HG02798 (cell line): ENCODE measurements at regions not wholly inside any gene's neighbourhood (a gene's known extent, or its start where the extent isn't known, plus 50 kb on each side); places are given as distances from the start of the nearest gene placed in this dataset.

Experiments used
- ATAC-seq: cut with Tn5 transposase; IDR thresholded peaks from one replicate; pipeline ENCODE4 v1.9.1; 2021; ENCODE audit warnings: mild to moderate bottlenecking; ENCODE audit not compliant: unreplicated experiment, poor library complexity

GRCh38 chr17:71655542-71655941, 465.3 kb upstream of the SOX9 start:
- no peak for ATAC-seq

- ATAC-seq, result no peak
Observed at GRCh38 chr17:71656964-71657858, 463.6 kb upstream of the SOX9 start.

GRCh38 chr17:71658996-71659395, 461.8 kb upstream of the SOX9 start:
- ATAC-seq, result no peak

GRCh38 chr17:71664861-71665260, 456.0 kb upstream of the SOX9 start:
- no peak for ATAC-seq

GRCh38 chr17:71666047-71666446, 454.8 kb upstream of the SOX9 start:
- no peak for ATAC-seq

- ATAC-seq, result no peak
Observed at GRCh38 chr17:71667661-71668060, 453.2 kb upstream of the SOX9 start.

- ATAC-seq, result no peak
Observed at GRCh38 chr17:71668807-71669206, 452.0 kb upstream of the SOX9 start.

- ATAC-seq, result no peak
Observed at GRCh38 chr17:71677439-71677838, 443.4 kb upstream of the SOX9 start.

- no peak for ATAC-seq
Observed at GRCh38 chr17:71679832-71680231, 441.0 kb upstream of the SOX9 start.

GRCh38 chr17:71681427-71682173, 439.2 kb upstream of the SOX9 start:
- ATAC-seq, result no peak

GRCh38 chr17:71682174-71682494, 438.7 kb upstream of the SOX9 start:
- no peak for ATAC-seq

GRCh38 chr17:71689782-71690181, 431.0 kb upstream of the SOX9 start:
- no peak for ATAC-seq

- ATAC-seq, result no peak
Observed at GRCh38 chr17:71699907-71700306, 420.9 kb upstream of the SOX9 start.

GRCh38 chr17:71703701-71704100, 417.1 kb upstream of the SOX9 start:
- no peak for ATAC-seq

GRCh38 chr17:71709271-71709890, 411.4 kb upstream of the SOX9 start:
- ATAC-seq, result no peak

- no peak for ATAC-seq
Observed at GRCh38 chr17:71709946-71710345, 410.9 kb upstream of the SOX9 start.

- ATAC-seq, result no peak
Observed at GRCh38 chr17:71710816-71711215, 410.0 kb upstream of the SOX9 start.

- ATAC-seq, result no peak
Observed at GRCh38 chr17:71713846-71714245, 407.0 kb upstream of the SOX9 start.

GRCh38 chr17:71724339-71724738, 396.5 kb upstream of the SOX9 start:
- ATAC-seq, result no peak

- no peak for ATAC-seq
Observed at GRCh38 chr17:71725811-71726210, 395.0 kb upstream of the SOX9 start.

- no peak for ATAC-seq
Observed at GRCh38 chr17:71726341-71726740, 394.5 kb upstream of the SOX9 start.
